ENCODE measurements at regions not wholly inside any gene's neighbourhood (a gene's known extent, or its start where the extent isn't known, plus 50 kb on each side); places are given as distances from the start of the nearest gene placed in this dataset.

- Mint-ChIP-seq H3K27ac (no peak overlapping the region), H3K36me3 (no peaks in the 10 kb centered on the region), H3K9me3 (no peaks in the 10 kb centered on the region), H3K4me3 (peak overlapping the region in 2 of 4 donors; percentile 24 to 97), H3K27me3 (no peaks in the 10 kb centered on the region), H3K4me1 (peaks cover 18 to 29% (median 19%) of the 10 kb centered on the region in 3 donors)
Observed at GRCh38 chr3:107238787-107239186, 138.5 kb upstream of the CCDC54 start.

- peaks cover 18 to 29% (median 19%) of the 10 kb centered on the region in 3 donors for H3K4me1 Mint-ChIP-seq
- no peaks in the 10 kb centered on the region for H3K36me3 Mint-ChIP-seq
- peak overlapping the region; percentile 92 to 97 (median 96) for H3K4me3 Mint-ChIP-seq
- H3K27me3 Mint-ChIP-seq: no peaks in the 10 kb centered on the region
- H3K27ac Mint-ChIP-seq: no peak overlapping the region
- H3K9me3 Mint-ChIP-seq: no peaks in the 10 kb centered on the region
Observed at GRCh38 chr3:107239703-107240102, 137.5 kb upstream of the CCDC54 start.

GRCh38 chr3:107240183-107241091 is 136.8 kb upstream of the CCDC54 start:
- Mint-ChIP-seq H3K4me3 (peak overlapping the region; percentile 92 to 97 (median 96)), H3K27me3 (no peaks in the 10 kb centered on the region), H3K9me3 (no peaks in the 10 kb centered on the region), H3K4me1 (peaks cover 18 to 29% (median 19%) of the 10 kb centered on the region in 3 donors), H3K27ac (peak overlapping the region in 2 of 3 donors; percentile 84 to 89), H3K36me3 (no peaks in the 10 kb centered on the region)

DNA sequence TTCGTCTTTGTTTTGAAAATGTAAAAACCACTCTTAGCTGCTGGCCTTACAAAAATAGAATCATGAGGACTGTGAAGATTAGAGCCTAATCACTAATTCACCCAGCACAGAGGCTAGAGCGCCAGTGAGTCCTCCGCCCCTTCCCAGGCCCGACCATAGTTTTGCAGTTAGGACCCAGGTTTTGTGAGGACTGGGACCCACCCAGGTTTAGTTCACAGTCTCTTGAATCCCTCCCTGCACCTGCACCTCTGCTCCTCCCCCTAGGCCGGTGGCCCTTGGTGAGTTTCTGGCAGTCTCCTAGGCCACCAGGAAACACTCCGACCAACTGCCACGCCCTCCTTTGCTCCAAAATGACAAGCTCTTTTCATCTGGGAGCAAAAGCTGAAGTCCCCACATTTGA is 136.0 kb upstream of the CCDC54 start:
- Mint-ChIP-seq H3K4me3 (peak overlapping the region; percentile 92 to 97 (median 96)), H3K27me3 (no peaks in the 10 kb centered on the region), H3K36me3 (no peaks in the 10 kb centered on the region), H3K4me1 (peaks cover 11 to 23% (median 16%) of the 10 kb centered on the region in 3 donors), H3K9me3 (no peaks in the 10 kb centered on the region), H3K27ac (peak overlapping the region; percentile 40 to 89 (median 84))

- Mint-ChIP-seq H3K27ac (no peak overlapping the region), H3K27me3 (no peaks in the 10 kb centered on the region), H3K4me1 (peaks cover 10 to 17% (median 16%) of the 10 kb centered on the region in 3 donors), H3K36me3 (no peaks in the 10 kb centered on the region), H3K9me3 (no peaks in the 10 kb centered on the region), H3K4me3 (peak overlapping the region in 1 of 4 donors; percentile 48)
Observed at GRCh38 chr3:107242579-107242978, 134.7 kb upstream of the CCDC54 start.

DNA sequence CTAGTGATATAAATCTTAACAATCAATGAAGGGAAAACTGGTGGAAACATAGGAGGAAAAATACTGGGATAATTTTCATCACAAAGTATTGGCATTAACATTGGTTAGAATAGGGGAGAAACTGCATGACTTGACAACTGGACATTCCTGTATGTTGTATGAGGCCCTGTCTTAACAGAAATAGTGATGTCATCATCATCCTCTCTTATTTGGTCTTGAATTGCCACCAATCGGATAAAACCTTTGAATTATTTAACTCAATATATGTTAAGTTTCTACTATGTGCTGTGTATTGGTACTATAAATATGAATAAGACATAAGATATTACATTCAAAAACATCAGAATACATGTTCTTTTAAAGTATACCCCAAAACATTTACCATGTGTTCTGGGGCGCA is 130.1 kb upstream of the CCDC54 start:
- Mint-ChIP-seq H3K27ac (no peak overlapping the region), H3K4me3 (no peak overlapping the region), H3K9me3 (no peaks in the 10 kb centered on the region), H3K27me3 (no peaks in the 10 kb centered on the region), H3K36me3 (no peaks in the 10 kb centered on the region), H3K4me1 (peaks cover 0 to 7% (median 2%) of the 10 kb centered on the region in 3 donors)

GRCh38 chr3:107249132-107249531 is 128.1 kb upstream of the CCDC54 start:
- H3K4me3 Mint-ChIP-seq: no peak overlapping the region
- no peaks in the 10 kb centered on the region for H3K27me3 Mint-ChIP-seq
- H3K27ac Mint-ChIP-seq: no peak overlapping the region
- H3K9me3 Mint-ChIP-seq: no peaks in the 10 kb centered on the region
- peaks cover 3% of the 10 kb centered on the region for H3K36me3 Mint-ChIP-seq
- no peaks in the 10 kb centered on the region for H3K4me1 Mint-ChIP-seq

GRCh38 chr3:107250221-107250620 is 127.0 kb upstream of the CCDC54 start:
- H3K9me3 Mint-ChIP-seq: no peaks in the 10 kb centered on the region
- no peaks in the 10 kb centered on the region for H3K27me3 Mint-ChIP-seq
- H3K36me3 Mint-ChIP-seq: peaks cover 3% of the 10 kb centered on the region
- H3K4me3 Mint-ChIP-seq: no peak overlapping the region
- no peak overlapping the region for H3K27ac Mint-ChIP-seq
- H3K4me1 Mint-ChIP-seq: no peaks in the 10 kb centered on the region

- Mint-ChIP-seq H3K36me3 (peaks cover 3% of the 10 kb centered on the region), H3K4me1 (no peaks in the 10 kb centered on the region), H3K9me3 (no peaks in the 10 kb centered on the region), H3K27me3 (no peaks in the 10 kb centered on the region), H3K27ac (no peak overlapping the region), H3K4me3 (no peak overlapping the region)
Observed at GRCh38 chr3:107251819-107252218, 125.4 kb upstream of the CCDC54 start.

DNA sequence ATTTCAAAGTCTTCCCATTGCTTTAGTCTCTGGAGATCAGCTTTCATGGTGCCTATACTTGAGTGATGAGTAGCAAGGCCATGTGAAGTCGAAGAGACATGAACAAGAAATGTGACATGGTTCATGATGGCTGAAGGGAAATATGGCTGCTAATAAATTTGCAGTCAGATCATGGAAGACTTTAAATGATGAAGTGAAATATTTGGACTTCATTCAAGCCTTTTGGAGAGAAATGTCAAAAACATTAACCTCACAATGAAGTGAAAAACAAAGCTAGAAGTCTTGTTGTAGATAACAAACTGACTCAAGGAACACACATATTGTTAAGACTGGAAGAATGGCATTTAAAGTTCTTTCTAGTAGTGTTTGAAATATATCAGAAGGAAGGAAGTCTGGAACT is 120.3 kb upstream of the CCDC54 start:
- peaks cover 3% of the 10 kb centered on the region for H3K36me3 Mint-ChIP-seq
- H3K9me3 Mint-ChIP-seq: no peaks in the 10 kb centered on the region
- H3K27me3 Mint-ChIP-seq: no peaks in the 10 kb centered on the region
- no peak overlapping the region for H3K4me3 Mint-ChIP-seq
- H3K4me1 Mint-ChIP-seq: no peaks in the 10 kb centered on the region
- H3K27ac Mint-ChIP-seq: no peak overlapping the region

DNA sequence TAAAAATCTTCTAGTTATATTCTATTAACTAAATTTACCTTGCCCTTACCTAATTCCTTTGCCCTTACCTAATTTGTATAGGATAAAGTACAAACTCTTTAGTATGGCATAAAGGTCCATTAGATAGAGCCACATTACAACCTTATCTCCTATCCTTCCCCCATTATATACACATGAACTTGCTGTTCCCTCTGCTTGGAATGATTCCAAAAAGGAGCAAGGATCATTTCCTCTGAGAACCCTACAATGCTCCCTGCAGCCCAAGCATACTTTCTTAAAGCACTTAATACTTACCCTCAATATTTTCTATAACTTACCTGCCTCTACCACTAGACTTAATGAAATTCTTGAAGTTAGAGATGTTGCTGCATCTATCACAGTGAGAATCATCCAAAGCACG is 118.9 kb upstream of the CCDC54 start:
- Mint-ChIP-seq H3K27ac (no peak overlapping the region), H3K4me3 (no peak overlapping the region), H3K4me1 (peaks cover 1 to 2% (median 2%) of the 10 kb centered on the region in 3 donors), H3K9me3 (no peaks in the 10 kb centered on the region), H3K36me3 (peaks cover 3% of the 10 kb centered on the region), H3K27me3 (no peaks in the 10 kb centered on the region)

GRCh38 chr3:107260207-107260606 is 117.0 kb upstream of the CCDC54 start:
- no peaks in the 10 kb centered on the region for H3K27me3 Mint-ChIP-seq
- no peaks in the 10 kb centered on the region for H3K9me3 Mint-ChIP-seq
- no peak overlapping the region for H3K4me3 Mint-ChIP-seq
- H3K27ac Mint-ChIP-seq: no peak overlapping the region
- H3K36me3 Mint-ChIP-seq: no peaks in the 10 kb centered on the region
- peaks cover 5 to 9% (median 5%) of the 10 kb centered on the region in 3 donors for H3K4me1 Mint-ChIP-seq

GRCh38 chr3:107263269-107264021 is 113.8 kb upstream of the CCDC54 start:
- Mint-ChIP-seq H3K27me3 (no peaks in the 10 kb centered on the region), H3K4me1 (peaks cover 5 to 9% (median 5%) of the 10 kb centered on the region in 3 donors), H3K27ac (peak overlapping the region in 1 of 3 donors; percentile 49), H3K36me3 (no peaks in the 10 kb centered on the region), H3K4me3 (peak overlapping the region in 1 of 4 donors; percentile 51), H3K9me3 (no peaks in the 10 kb centered on the region)

GRCh38 chr3:107264888-107265287 is 112.4 kb upstream of the CCDC54 start:
- H3K36me3 Mint-ChIP-seq: peaks cover 1% of the 10 kb centered on the region
- no peaks in the 10 kb centered on the region for H3K9me3 Mint-ChIP-seq
- no peak overlapping the region for H3K27ac Mint-ChIP-seq
- H3K4me3 Mint-ChIP-seq: no peak overlapping the region
- peaks cover 5 to 9% (median 5%) of the 10 kb centered on the region in 3 donors for H3K4me1 Mint-ChIP-seq
- no peaks in the 10 kb centered on the region for H3K27me3 Mint-ChIP-seq

DNA sequence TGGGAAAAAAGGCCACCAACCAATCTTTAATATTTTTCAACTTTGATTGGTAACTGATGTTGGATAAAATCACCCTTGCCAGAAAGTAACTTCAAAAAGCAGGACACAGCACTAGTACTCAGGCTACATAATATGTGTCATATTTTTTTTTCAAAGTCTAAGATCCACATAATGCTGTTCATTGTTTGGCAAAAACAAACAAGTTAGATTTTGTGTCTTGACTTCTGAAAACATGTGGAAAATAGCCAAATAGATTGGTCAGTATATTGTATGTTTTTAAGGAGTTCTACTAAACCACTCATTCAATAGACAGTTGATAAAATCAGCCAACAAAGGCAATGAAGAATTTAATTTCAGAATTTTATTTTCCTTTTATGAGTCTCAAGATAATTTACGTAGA is 111.7 kb upstream of the CCDC54 start:
- H3K27me3 Mint-ChIP-seq: no peaks in the 10 kb centered on the region
- peaks cover 1% of the 10 kb centered on the region for H3K36me3 Mint-ChIP-seq
- H3K4me1 Mint-ChIP-seq: peaks cover 5 to 9% (median 5%) of the 10 kb centered on the region in 3 donors
- H3K9me3 Mint-ChIP-seq: no peaks in the 10 kb centered on the region
- no peak overlapping the region for H3K4me3 Mint-ChIP-seq
- H3K27ac Mint-ChIP-seq: no peak overlapping the region
